Keratinocyte (primary cell): ENCODE measurements at regions not wholly inside any gene's neighbourhood (a gene's known extent, or its start where the extent isn't known, plus 50 kb on each side); places are given as distances from the start of the nearest gene placed in this dataset.

ENCODE experiments used
- DNase-seq: peaks from one replicate; pipeline ENCODE4 v3.0.0-alpha.2; 2011; ENCODE audit warnings: low read depth, missing footprints, low spot score
- FAIRE-seq: peaks from 2 replicates; lab custom pipeline; 2011; peaks lifted over from hg19 to GRCh38; lab: Jason Lieb, UNC
- H2AFZ ChIP-seq: 2 replicates; pipeline ENCODE4 v1.6.0; 2012; ENCODE audit warnings: low read length, control low read depth, inconsistent platforms; ENCODE audit not compliant: control insufficient read depth
- H3K27ac ChIP-seq: 2 replicates; pipeline ENCODE4 v1.5.1; 2011; ENCODE audit warnings: low read length; ENCODE audit not compliant: control insufficient read depth, insufficient read depth
- H3K27me3 ChIP-seq: 3 replicates; pipeline ENCODE4 v1.6.0; 2011; ENCODE audit warnings: low read length; ENCODE audit not compliant: control insufficient read depth, insufficient read depth; ENCODE audit errors: extremely low read depth
- H3K36me3 ChIP-seq, 2 experiments: 2 replicates in 1 of 2; 3 replicates in 1 of 2; pipeline ENCODE4 v1.5.1; 2011; ENCODE audit warnings: low read length in 2 of 2, mild to moderate bottlenecking in 1 of 2; ENCODE audit not compliant: control insufficient read depth in 2 of 2, insufficient read depth in 2 of 2; ENCODE audit errors: extremely low read depth in 1 of 2
- H3K4me1 ChIP-seq: 3 replicates; pipeline ENCODE4 v1.5.1; 2011; ENCODE audit warnings: low read length; ENCODE audit not compliant: control insufficient read depth, insufficient read depth; ENCODE audit errors: extremely low read depth
- H3K4me2 ChIP-seq: 3 replicates; pipeline ENCODE4 v1.6.0; 2011; ENCODE audit warnings: low read depth, low read length; ENCODE audit not compliant: control insufficient read depth, insufficient read depth; ENCODE audit errors: extremely low read depth
- H3K4me3 ChIP-seq, 3 experiments: fragments of 200-600 bp in 1 of 3; sonication (generic) in 1 of 3; 2 replicates in 2 of 3; 3 replicates in 1 of 3; pipeline ENCODE4 v1.5.1; 2011 to 2016; ENCODE audit warnings: low read length in 3 of 3, mild to moderate bottlenecking in 3 of 3, control low read depth in 2 of 3, inconsistent platforms in 1 of 3, low read depth in 1 of 3, mixed read lengths in 1 of 3, mixed run types in 1 of 3, moderate library complexity in 1 of 3; ENCODE audit not compliant: control insufficient read depth in 2 of 3, insufficient read depth in 2 of 3; ENCODE audit errors: extremely low read depth in 1 of 3
- H3K79me2 ChIP-seq: 2 replicates; pipeline ENCODE4 v1.6.0; 2012; ENCODE audit warnings: low read length; ENCODE audit not compliant: control insufficient read depth, insufficient read depth
- H3K9ac ChIP-seq: 3 replicates; pipeline ENCODE4 v1.6.0; 2011; ENCODE audit warnings: low read length; ENCODE audit not compliant: control insufficient read depth, insufficient read depth; ENCODE audit errors: extremely low read depth
- H3K9me1 ChIP-seq: 3 replicates; pipeline ENCODE4 v1.6.0; 2011; ENCODE audit warnings: low read length; ENCODE audit not compliant: control insufficient read depth, insufficient read depth; ENCODE audit errors: extremely low read depth
- H3K9me3 ChIP-seq: 2 replicates; pipeline ENCODE4 v1.5.1; 2012; ENCODE audit warnings: low read depth, low read length; ENCODE audit not compliant: control insufficient read depth
- H4K20me1 ChIP-seq: 3 replicates; pipeline ENCODE4 v1.6.0; 2011; ENCODE audit warnings: low read length; ENCODE audit not compliant: control insufficient read depth, insufficient read depth; ENCODE audit errors: extremely low read depth
- CTCF ChIP-seq, 3 experiments: IDR thresholded peaks in 1 of 3; conservative IDR thresholded peaks in 1 of 3; optimal IDR thresholded peaks in 1 of 3; 2 replicates in 2 of 3; 3 replicates in 1 of 3; pipeline versions ENCODE3 to v1.5.1; 2011; ENCODE audit warnings: low read length in 3 of 3, mild to moderate bottlenecking in 3 of 3, moderate library complexity in 2 of 3, control low read depth in 1 of 3, inconsistent platforms in 1 of 3; ENCODE audit not compliant: insufficient read depth in 2 of 3; ENCODE audit errors: extremely low read depth in 1 of 3
- EZH2 ChIP-seq: IDR thresholded peaks from one replicate; pipeline ENCODE4 v1.6.1; 2012; ENCODE audit warnings: inconsistent platforms, mild to moderate bottlenecking, low read length, moderate library complexity
- dilution Hi-C: fragments of 300-500 bp; cut with MboI; formaldehyde crosslinking; loops from one replicate; pipeline ENCODE4 v1.7.0; 2020; ENCODE audit warnings: low sequenced_read_pairs; ENCODE audit not compliant: extremely low pct_ligation_motif_present

GRCh38 chr7:42389697-42390096, 152.7 kb upstream of the GLI3 start:
- no peak overlapping the region for H3K27ac ChIP-seq
- no peaks in the 10 kb centered on the region for H3K27me3 ChIP-seq
- peaks cover 13% of the 10 kb centered on the region for H3K4me1 ChIP-seq
- no peak for TF ChIP-seq CTCF (optimal IDR thresholded peaks at IDR 0.05 in 1 of 3, IDR thresholded peaks at IDR 0.05 in 1 of 3, conservative IDR thresholded peaks at IDR 0.05 in 1 of 3; ENCODE audit: extremely low read depth in 1 of 3, insufficient read depth in 2 of 3, low read length in 3 of 3)
- TF ChIP-seq EZH2: no peak
- no peaks in the 10 kb centered on the region for H4K20me1 ChIP-seq
- H3K4me3 ChIP-seq: no peak overlapping the region
- no peaks in the 10 kb centered on the region for H3K79me2 ChIP-seq
- no peaks in the 10 kb centered on the region for H3K9me3 ChIP-seq
- no peaks in the 10 kb centered on the region for H3K36me3 ChIP-seq
- FAIRE-seq: peak; percentile 74
- no peak overlapping the region for H3K9ac ChIP-seq
- dilution Hi-C loops: no loop called here
- no peak for DNase-seq
- no peak overlapping the region for H2AFZ ChIP-seq
- H3K4me2 ChIP-seq: no peak overlapping the region
- H3K9me1 ChIP-seq: no peaks in the 10 kb centered on the region

GRCh38 chr7:42385912-42386311, 148.9 kb upstream of the GLI3 start:
- dilution Hi-C loops: no loop called here
- Histone ChIP-seq H3K4me1 (peaks cover 13% of the 10 kb centered on the region), H3K27me3 (no peaks in the 10 kb centered on the region), H4K20me1 (no peaks in the 10 kb centered on the region), H3K9ac (no peak overlapping the region), H2AFZ (no peak overlapping the region), H3K9me3 (no peaks in the 10 kb centered on the region), H3K9me1 (no peaks in the 10 kb centered on the region), H3K4me3 (no peak overlapping the region), H3K79me2 (no peaks in the 10 kb centered on the region), H3K36me3 (no peaks in the 10 kb centered on the region), H3K27ac (no peak overlapping the region), H3K4me2 (no peak overlapping the region)
- DNase-seq: no peak
- peak in 1 of 3 experiments; percentile 28 for TF ChIP-seq CTCF (optimal IDR thresholded peaks at IDR 0.05 in 1 of 3, IDR thresholded peaks at IDR 0.05 in 1 of 3, conservative IDR thresholded peaks at IDR 0.05 in 1 of 3; ENCODE audit: extremely low read depth in 1 of 3, insufficient read depth in 2 of 3, low read length in 3 of 3)
- no peak for TF ChIP-seq EZH2
- FAIRE-seq: no peak
